Progenitor cell of endocrine pancreas (in vitro differentiated cells): ENCODE measurements at regions not wholly inside any gene's neighbourhood (a gene's known extent, or its start where the extent isn't known, plus 50 kb on each side); places are given as distances from the start of the nearest gene placed in this dataset.

Experiments
- DNase-seq: peaks from one replicate; pipeline ENCODE4 v3.0.0; 2021; ENCODE audit warnings: low spot score; ENCODE audit not compliant: unreplicated experiment
- H3K27ac Mint-ChIP-seq: 2 replicates; pipeline ENCODE4 v1.8.0; 2021; ENCODE audit warnings: mild to moderate bottlenecking, moderate library complexity, mixed read lengths
- H3K27me3 Mint-ChIP-seq: 2 replicates; pipeline ENCODE4 v1.8.0; 2021; ENCODE audit warnings: mixed read lengths
- H3K36me3 Mint-ChIP-seq: 2 replicates; pipeline ENCODE4 v1.8.0; 2022; ENCODE audit warnings: mixed read lengths; ENCODE audit not compliant: insufficient read depth
- H3K4me1 Mint-ChIP-seq: 2 replicates; pipeline ENCODE4 v1.8.0; 2021; ENCODE audit warnings: low read depth, mixed read lengths
- H3K4me3 Mint-ChIP-seq: 2 replicates; pipeline ENCODE4 v1.8.0; 2021; ENCODE audit warnings: low read depth, mild to moderate bottlenecking, moderate library complexity, mixed read lengths
- H3K9me3 Mint-ChIP-seq: 2 replicates; pipeline ENCODE4 v1.8.0; 2021; ENCODE audit warnings: low read depth, mixed read lengths
- TF ChIP-seq, protein P1 (sequence below): fragments of 200-600 bp; sonication (generic); IDR thresholded peaks from one replicate; pipeline ENCODE4 v1.5.0; 2021; ENCODE audit warnings: antibody characterized with exemption, mild to moderate bottlenecking; ENCODE audit not compliant: unreplicated experiment

DNA sequence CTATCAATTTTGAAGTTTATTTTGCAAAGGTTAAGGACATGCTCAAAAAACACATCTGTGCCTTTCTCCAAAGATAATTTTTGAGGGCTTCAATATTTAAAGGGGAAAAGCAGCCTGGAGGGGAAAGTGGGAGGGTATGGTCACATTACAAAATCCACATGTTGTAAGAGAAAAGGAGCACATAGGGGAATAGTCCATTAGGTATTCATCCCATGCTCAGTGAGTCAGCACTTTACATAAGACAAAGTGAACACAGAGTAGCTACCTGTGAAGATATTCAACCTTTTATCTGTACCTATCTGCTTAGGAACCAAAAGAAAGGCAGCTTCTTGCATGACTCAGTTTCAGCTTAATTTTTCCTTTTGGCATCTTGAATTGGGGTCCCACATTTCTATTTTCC, 932.0 kb downstream of the SLITRK6 start:
- DNase-seq: no peak

DNA sequence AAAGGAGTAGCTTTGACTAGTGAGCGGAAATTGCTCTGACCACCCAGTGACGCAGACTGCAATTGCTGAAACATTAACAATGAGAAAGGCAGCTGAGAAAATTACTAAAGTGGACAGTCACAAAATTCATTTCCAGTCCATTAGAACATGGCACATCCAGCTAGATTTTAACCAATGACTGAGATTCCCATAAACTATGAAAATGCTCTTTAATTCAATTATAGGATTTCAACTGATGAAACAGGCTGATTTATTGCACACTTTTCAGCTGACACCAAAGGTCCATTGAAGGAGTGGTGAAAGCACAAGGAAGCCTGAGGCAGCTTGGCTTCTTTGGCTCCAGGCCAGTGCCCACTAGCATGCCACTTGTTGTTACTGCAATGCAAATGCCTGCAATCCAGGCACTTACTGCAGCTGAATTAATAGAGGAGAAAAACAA, 933.4 kb downstream of the SLITRK6 start:
- Mint-ChIP-seq H3K4me3 (no peak overlapping the region), H3K36me3 (no peaks in the 10 kb centered on the region), H3K9me3 (no peaks in the 10 kb centered on the region), H3K4me1 (no peaks in the 10 kb centered on the region), H3K27me3 (no peaks in the 10 kb centered on the region), H3K27ac (no peak overlapping the region)
- TF ChIP-seq, protein P1, sequence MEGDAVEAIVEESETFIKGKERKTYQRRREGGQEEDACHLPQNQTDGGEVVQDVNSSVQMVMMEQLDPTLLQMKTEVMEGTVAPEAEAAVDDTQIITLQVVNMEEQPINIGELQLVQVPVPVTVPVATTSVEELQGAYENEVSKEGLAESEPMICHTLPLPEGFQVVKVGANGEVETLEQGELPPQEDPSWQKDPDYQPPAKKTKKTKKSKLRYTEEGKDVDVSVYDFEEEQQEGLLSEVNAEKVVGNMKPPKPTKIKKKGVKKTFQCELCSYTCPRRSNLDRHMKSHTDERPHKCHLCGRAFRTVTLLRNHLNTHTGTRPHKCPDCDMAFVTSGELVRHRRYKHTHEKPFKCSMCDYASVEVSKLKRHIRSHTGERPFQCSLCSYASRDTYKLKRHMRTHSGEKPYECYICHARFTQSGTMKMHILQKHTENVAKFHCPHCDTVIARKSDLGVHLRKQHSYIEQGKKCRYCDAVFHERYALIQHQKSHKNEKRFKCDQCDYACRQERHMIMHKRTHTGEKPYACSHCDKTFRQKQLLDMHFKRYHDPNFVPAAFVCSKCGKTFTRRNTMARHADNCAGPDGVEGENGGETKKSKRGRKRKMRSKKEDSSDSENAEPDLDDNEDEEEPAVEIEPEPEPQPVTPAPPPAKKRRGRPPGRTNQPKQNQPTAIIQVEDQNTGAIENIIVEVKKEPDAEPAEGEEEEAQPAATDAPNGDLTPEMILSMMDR: no peak
- no peak for DNase-seq

More for the DNA sequence above, 932.0 kb downstream of the SLITRK6 start:
- Mint-ChIP-seq H3K4me3 (no peak overlapping the region), H3K27ac (no peak overlapping the region), H3K27me3 (no peaks in the 10 kb centered on the region), H3K36me3 (no peaks in the 10 kb centered on the region), H3K4me1 (no peaks in the 10 kb centered on the region), H3K9me3 (no peaks in the 10 kb centered on the region)
- TF ChIP-seq, protein P1: no peak

DNA sequence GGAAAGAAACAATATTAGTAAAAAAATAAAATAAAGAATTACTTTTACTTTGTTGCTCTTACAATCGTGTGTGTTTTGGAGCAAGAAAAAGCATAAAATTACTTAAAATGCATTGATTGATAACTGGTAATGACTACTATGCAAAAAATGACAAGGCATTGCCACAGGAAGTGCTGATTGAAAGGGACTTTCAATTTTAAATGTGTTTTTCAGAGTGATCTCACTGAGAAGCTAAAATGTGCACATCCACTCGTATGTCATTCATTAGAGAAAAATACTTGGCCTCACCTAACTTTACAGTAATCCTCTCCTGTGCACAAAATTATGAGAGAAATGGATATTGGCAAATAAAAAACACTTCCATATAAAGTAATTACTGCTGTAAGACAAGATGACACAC, 934.9 kb downstream of the SLITRK6 start:
- DNase-seq: no peak
- H3K9me3 Mint-ChIP-seq: no peaks in the 10 kb centered on the region
- no peak overlapping the region for H3K27ac Mint-ChIP-seq
- no peak overlapping the region for H3K4me3 Mint-ChIP-seq
- TF ChIP-seq, protein P1: no peak
- H3K36me3 Mint-ChIP-seq: no peaks in the 10 kb centered on the region
- no peaks in the 10 kb centered on the region for H3K27me3 Mint-ChIP-seq
- no peaks in the 10 kb centered on the region for H3K4me1 Mint-ChIP-seq

DNA sequence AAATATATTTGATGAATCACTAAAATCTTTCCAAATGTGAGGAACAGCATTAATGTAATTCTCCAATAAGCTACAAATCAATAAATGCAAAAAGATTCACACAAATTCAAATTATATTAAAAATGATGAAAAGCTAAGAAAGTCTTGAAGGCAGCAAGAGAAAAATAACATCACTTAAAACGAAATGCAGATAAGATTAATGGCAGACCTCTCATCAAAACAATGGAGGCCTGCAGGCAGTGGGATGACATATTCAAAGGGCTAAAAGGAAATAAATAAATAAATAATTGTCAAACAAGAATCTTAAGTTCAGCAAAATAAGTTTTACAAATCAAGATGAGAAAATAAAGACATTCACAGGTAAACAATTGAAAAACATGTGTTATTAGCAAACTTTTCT, 952.1 kb downstream of the SLITRK6 start:
- no peak for DNase-seq
- H3K4me1 Mint-ChIP-seq: no peaks in the 10 kb centered on the region
- H3K36me3 Mint-ChIP-seq: no peaks in the 10 kb centered on the region
- no peaks in the 10 kb centered on the region for H3K9me3 Mint-ChIP-seq
- no peak overlapping the region for H3K4me3 Mint-ChIP-seq
- no peaks in the 10 kb centered on the region for H3K27me3 Mint-ChIP-seq
- TF ChIP-seq, protein P1: no peak
- no peak overlapping the region for H3K27ac Mint-ChIP-seq

DNA sequence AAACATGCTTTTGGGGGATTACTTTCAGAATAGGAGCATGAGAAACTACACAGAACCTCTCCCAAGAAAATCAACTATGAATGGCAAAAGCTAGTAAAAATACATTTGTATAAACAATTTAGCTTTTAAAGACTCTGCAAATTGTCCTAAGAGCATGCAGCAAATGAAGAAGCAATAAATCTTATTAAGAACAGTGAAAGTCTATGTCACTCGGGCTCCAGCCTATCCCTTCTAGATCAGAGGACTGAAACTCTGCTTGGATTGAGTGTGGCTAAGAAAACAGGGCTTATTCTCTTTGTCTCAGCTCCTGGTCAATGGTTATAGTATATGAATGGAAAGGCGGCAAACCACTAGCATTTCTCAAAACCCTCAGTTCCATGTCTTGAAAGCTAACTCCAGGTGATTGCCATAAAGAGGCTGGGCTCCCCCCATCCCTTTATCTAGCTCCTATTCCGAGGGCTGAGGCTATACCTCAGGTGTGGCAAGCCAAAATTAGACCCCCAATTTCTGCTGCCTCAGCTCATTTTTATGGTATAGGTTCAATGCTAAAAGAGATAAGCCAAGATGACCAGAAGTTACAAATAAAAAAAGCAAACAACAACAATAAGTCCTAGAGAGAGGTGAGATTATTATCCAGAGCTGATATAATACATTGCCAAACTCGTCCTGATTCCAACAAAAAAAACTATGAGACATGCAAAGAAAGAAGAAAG, 953.2 kb downstream of the SLITRK6 start:
- Mint-ChIP-seq H3K4me1 (no peaks in the 10 kb centered on the region), H3K27me3 (no peaks in the 10 kb centered on the region), H3K27ac (no peak overlapping the region), H3K36me3 (no peaks in the 10 kb centered on the region), H3K4me3 (no peak overlapping the region), H3K9me3 (no peaks in the 10 kb centered on the region)
- DNase-seq: no peak
- TF ChIP-seq, protein P1: no peak
